OCI-LY7 (cell line): ENCODE measurements at regions not wholly inside any gene's neighbourhood (a gene's known extent, or its start where the extent isn't known, plus 50 kb on each side); places are given as distances from the start of the nearest gene placed in this dataset.

ENCODE experiments used
- BruUV-seq: library from RNA; stranded (reverse); fragments of 400-500 nt; replicated peaks from 2 replicates; lab custom pipeline; 2021; lab: Mats Ljungman, UMichigan
- CTCF ChIA-PET: fragments of 300-600 bp; sonication (Branson Sonifier 250); formaldehyde crosslinking; loops from one replicate; lab custom pipeline; 2022; ENCODE audit warnings: antibody characterized with exemption; ENCODE audit not compliant: unreplicated experiment; lab: Charles Lee
- POLR2A ChIA-PET: fragments of 300-600 bp; sonication (Branson Sonifier 250); formaldehyde crosslinking; loops from one replicate; lab custom pipeline; 2022; ENCODE audit warnings: antibody characterized with exemption; lab: Charles Lee
- DNase-seq: peaks from one replicate; pipeline ENCODE4 v3.0.0-alpha.2; 2015; ENCODE audit warnings: low spot score
- H2AFZ ChIP-seq: fragments of 200-600 bp; sonication (generic), shearing (Covaris generic); 2 replicates; pipeline ENCODE4 v1.6.1; 2014; ENCODE audit warnings: mild to moderate bottlenecking, antibody characterized with exemption, low read length, moderate library complexity
- H3K27ac ChIP-seq: fragments of 200-600 bp; sonication (generic); 2 replicates; pipeline ENCODE4 v1.5.1; 2014; ENCODE audit warnings: mixed run types, low read depth, mild to moderate bottlenecking, moderate library complexity, low read length, inconsistent platforms; ENCODE audit not compliant: poor library complexity, severe bottlenecking
- H3K36me3 ChIP-seq: fragments of 200-600 bp; sonication (generic); 2 replicates; pipeline ENCODE4 v1.6.1; 2014; ENCODE audit warnings: mild to moderate bottlenecking, antibody characterized with exemption, low read length, moderate library complexity, mixed read lengths; ENCODE audit not compliant: insufficient read depth
- H3K4me1 ChIP-seq: fragments of 200-600 bp; sonication (generic); 2 replicates; pipeline ENCODE4 v1.5.1; 2014; ENCODE audit warnings: mild to moderate bottlenecking, low read length; ENCODE audit not compliant: insufficient read depth, poor library complexity, severe bottlenecking
- H3K4me2 ChIP-seq: fragments of 200-600 bp; sonication (generic); 2 replicates; pipeline ENCODE4 v1.6.1; 2014; ENCODE audit warnings: mild to moderate bottlenecking, low read length
- H3K4me3 ChIP-seq: fragments of 200-600 bp; sonication (generic); 2 replicates; pipeline ENCODE4 v1.5.1; 2014; ENCODE audit warnings: mild to moderate bottlenecking, low read depth, low read length; ENCODE audit not compliant: poor library complexity, severe bottlenecking
- H3K79me2 ChIP-seq: fragments of 200-600 bp; sonication (generic); 2 replicates; pipeline ENCODE4 v1.6.1; 2016; ENCODE audit warnings: low read depth, mild to moderate bottlenecking, low read length, moderate library complexity, mixed read lengths; ENCODE audit not compliant: insufficient read depth
- H3K9me2 ChIP-seq: fragments of 200-600 bp; sonication (generic); 2 replicates; pipeline ENCODE4 v1.6.1; 2016; ENCODE audit warnings: mild to moderate bottlenecking, low read length, mixed read lengths; ENCODE audit not compliant: insufficient read depth
- H3K9me3 ChIP-seq: fragments of 200-600 bp; sonication (generic); 2 replicates; pipeline ENCODE4 v1.6.1; 2014; ENCODE audit warnings: mild to moderate bottlenecking, mixed run types, low read length, mixed read lengths
- H4K20me1 ChIP-seq: fragments of 200-600 bp; sonication (generic); 2 replicates; pipeline ENCODE4 v1.6.1; 2014; ENCODE audit warnings: mild to moderate bottlenecking, antibody characterized with exemption, low read length, moderate library complexity, mixed read lengths; ENCODE audit not compliant: insufficient read depth
- CTCF ChIP-seq: fragments of 200-600 bp; sonication (generic); conservative IDR thresholded peaks from 2 replicates; pipeline ENCODE4 v1.5.1; 2014; ENCODE audit warnings: mild to moderate bottlenecking, antibody characterized with exemption, low read length, moderate library complexity, mixed read lengths
- EZH2phosphoT487 ChIP-seq: fragments of 200-600 bp; sonication (generic); IDR thresholded peaks from 2 replicates; pipeline ENCODE4 v1.6.1; 2018; ENCODE audit warnings: low read depth, borderline replicate concordance, mild to moderate bottlenecking, mixed run types, antibody characterized with exemption, low read length, moderate library complexity, mixed read lengths
- intact Hi-C: fragments of 100-400 bp; cut with micrococcal nuclease; formaldehyde crosslinking; loops from one replicate; pipeline ENCODE4 v1.10.0; 2022; ENCODE audit not compliant: unreplicated experiment

DNA sequence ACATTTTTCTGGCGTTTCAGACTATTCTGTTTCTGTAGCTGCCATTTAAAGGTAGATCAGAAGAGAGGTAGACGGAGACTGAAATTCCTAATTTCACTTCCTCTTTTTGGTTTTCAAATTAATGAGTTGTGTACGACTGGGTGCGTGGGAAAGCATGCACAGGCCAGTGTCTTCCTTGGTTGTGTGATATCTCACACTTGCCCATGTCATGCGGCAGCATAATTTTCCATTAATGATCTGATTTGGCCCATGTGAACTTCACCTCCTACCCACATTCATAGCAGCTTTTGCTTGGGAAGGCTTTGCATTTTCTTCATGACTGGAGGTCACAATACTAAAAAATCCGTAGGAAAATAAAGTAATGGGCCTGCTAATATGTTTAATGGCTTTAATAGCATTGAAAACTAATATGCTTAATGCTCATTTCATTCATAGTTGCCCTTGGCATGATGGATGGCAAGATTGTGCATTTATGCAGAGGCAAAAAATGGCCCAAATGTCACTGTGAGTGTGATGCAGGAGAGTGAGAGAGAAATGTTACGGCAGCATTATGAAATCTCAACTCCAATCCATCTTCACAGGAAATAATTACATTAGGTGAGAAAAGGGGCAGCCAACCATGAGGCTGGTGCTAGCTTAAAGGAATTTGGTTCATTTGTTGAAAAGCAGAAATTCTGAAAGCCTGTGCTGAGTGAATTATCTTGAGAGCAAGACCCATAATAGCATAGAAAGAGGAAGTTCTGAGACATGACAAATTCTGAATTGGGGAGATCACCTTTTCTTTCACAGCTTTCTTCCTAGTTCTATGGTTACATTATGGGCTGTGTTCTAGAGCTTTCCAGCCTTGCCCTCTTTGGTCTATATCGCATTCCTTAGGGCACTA lies 69.0 kb upstream of the UST start:
- Histone ChIP-seq H3K79me2 (no peaks in the 10 kb centered on the region), H3K4me1 (peaks cover 27% of the 10 kb centered on the region), H3K9me2 (no peaks in the 10 kb centered on the region), H3K4me2 (peak overlapping the region; percentile 36), H2AFZ (0 out of 2 replicates have a peak overlapping the region, but pooled peaks have one; percentile 0), H4K20me1 (no peaks in the 10 kb centered on the region), H3K27ac (peak overlapping the region; percentile 28), H3K4me3 (no peak overlapping the region), H3K36me3 (no peaks in the 10 kb centered on the region; the same call in 1 of the 2 replicates), H3K9me3 (peaks cover 55% of the 10 kb centered on the region)
- BruUV-seq, result no TSS peak
- POLR2A ChIA-PET, result interaction anchor here (0.6 kb wide), 1 partner anchor 194 kb away, joined by 3 read pairs; no protein-coding TSS in a partner anchor
- intact Hi-C loops, result no loop called here
- DNase-seq, result peak; percentile 60
- CTCF ChIA-PET, result no interaction called here
- no peak for TF ChIP-seq EZH2phosphoT487
- no peak for TF ChIP-seq CTCF

GRCh38 chr6:148678682-148679081 lies 68.1 kb upstream of the UST start:
- intact Hi-C loops, result no loop called here
- BruUV-seq, result no TSS peak
- TF ChIP-seq EZH2phosphoT487, result no peak
- no peak for TF ChIP-seq CTCF
- CTCF ChIA-PET, result no interaction called here
- Histone ChIP-seq H3K27ac (no peak overlapping the region), H3K4me1 (peaks cover 35% of the 10 kb centered on the region), H3K9me2 (no peaks in the 10 kb centered on the region), H2AFZ (no peak overlapping the region), H3K36me3 (no peaks in the 10 kb centered on the region; the same call in 1 of the 2 replicates), H3K79me2 (no peaks in the 10 kb centered on the region), H3K9me3 (peaks cover 48% of the 10 kb centered on the region), H3K4me3 (no peak overlapping the region), H3K4me2 (no peak overlapping the region), H4K20me1 (no peaks in the 10 kb centered on the region)
- POLR2A ChIA-PET, result no interaction called here
- no peak for DNase-seq

DNA sequence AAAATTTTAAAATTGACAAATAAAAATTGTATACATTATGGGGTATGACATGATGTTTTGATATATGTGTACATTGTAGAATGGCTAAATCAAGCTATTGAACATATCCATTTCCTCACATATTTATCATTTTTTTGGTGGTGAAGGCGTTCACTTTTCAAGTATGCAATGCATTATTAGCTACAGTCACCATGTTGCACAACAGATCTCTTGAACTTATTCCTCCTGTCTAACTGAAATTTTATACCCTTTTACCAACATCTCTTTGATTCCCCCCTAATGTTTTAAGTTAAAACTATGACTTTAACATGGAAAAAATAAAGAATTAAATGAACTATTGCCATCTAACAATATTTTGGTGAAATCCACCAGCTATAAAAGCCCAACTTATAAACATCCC lies 65.2 kb upstream of the UST start:
- Histone ChIP-seq H3K79me2 (no peaks in the 10 kb centered on the region), H3K9me3 (peaks cover 32% of the 10 kb centered on the region), H2AFZ (no peak overlapping the region), H3K27ac (no peak overlapping the region), H3K36me3 (no peaks in the 10 kb centered on the region; the same call in 1 of the 2 replicates), H3K9me2 (no peaks in the 10 kb centered on the region), H3K4me2 (no peak overlapping the region), H3K4me3 (no peak overlapping the region), H4K20me1 (no peaks in the 10 kb centered on the region), H3K4me1 (peaks cover 37% of the 10 kb centered on the region)
- CTCF ChIA-PET, result no interaction called here
- intact Hi-C loops, result no loop called here
- POLR2A ChIA-PET, result interaction anchor here (0.5 to 2.4 kb wide), 5 partner anchors 8 to 269 kb away, joined by 3 to 15 read pairs (median 5); no protein-coding TSS in a partner anchor
- no peak for DNase-seq
- no TSS peak for BruUV-seq
- no peak for TF ChIP-seq CTCF
- no peak for TF ChIP-seq EZH2phosphoT487
